SK-N-SH (cell line): ENCODE measurements at regions not wholly inside any gene's neighbourhood (a gene's known extent, or its start where the extent isn't known, plus 50 kb on each side); places are given as distances from the start of the nearest gene placed in this dataset.

Experiments used
- EP300 ChIP-seq, 2 experiments: IDR thresholded peaks; 2 replicates each; pipeline versions ENCODE4 v1.4.0 to v1.6.1; 2012; ENCODE audit warnings: borderline replicate concordance in 1 of 2, low read depth in 1 of 2, low read length in 1 of 2
- GATA2 ChIP-seq: sonication (generic); formaldehyde crosslinking; IDR thresholded peaks from 2 replicates; pipeline ENCODE4 v1.5.0; 2020; ENCODE audit warnings: mild to moderate bottlenecking, missing genetic modification reagents
- RFX5 ChIP-seq: IDR thresholded peaks from 2 replicates; pipeline ENCODE4 v1.6.1; 2012; ENCODE audit warnings: mild to moderate bottlenecking, improper control_type of control experiment, low read length
- TEAD4 ChIP-seq: IDR thresholded peaks from 2 replicates; pipeline ENCODE4 v1.4.0; 2012; ENCODE audit warnings: mild to moderate bottlenecking, borderline replicate concordance; ENCODE audit not compliant: insufficient read depth
- TF ChIP-seq, protein P1 (sequence below): fragments of 200-600 bp; sonication (generic); IDR thresholded peaks from 2 replicates; pipeline ENCODE4 v1.6.1; 2017; ENCODE audit warnings: antibody characterized with exemption, mild to moderate bottlenecking, moderate library complexity
- TF ChIP-seq, protein P2 (sequence below): IDR thresholded peaks from 2 replicates; pipeline ENCODE4 v1.4.0; 2012; ENCODE audit warnings: low read depth, borderline replicate concordance

DNA sequence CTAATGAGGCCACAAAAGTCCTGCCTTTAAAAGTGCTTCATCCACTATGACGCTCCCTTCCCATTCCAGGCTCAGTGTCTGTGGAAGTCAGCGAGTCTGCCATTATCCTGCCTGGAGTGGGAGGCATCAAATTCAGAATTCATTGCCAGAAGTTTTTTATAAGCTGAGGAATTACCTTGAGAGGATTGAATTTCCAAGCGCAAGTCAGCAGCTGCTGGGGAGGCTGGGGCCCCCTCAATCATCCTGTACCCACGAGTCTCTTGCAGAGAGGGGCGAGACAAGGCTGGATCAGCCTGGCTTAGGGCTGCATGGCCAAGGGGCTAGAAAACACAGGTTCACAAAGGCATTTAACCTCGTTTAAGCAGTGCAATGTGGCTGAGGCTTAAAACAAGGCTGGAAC, 170.5 kb upstream of the NOCT start:
- TF ChIP-seq, protein P1, sequence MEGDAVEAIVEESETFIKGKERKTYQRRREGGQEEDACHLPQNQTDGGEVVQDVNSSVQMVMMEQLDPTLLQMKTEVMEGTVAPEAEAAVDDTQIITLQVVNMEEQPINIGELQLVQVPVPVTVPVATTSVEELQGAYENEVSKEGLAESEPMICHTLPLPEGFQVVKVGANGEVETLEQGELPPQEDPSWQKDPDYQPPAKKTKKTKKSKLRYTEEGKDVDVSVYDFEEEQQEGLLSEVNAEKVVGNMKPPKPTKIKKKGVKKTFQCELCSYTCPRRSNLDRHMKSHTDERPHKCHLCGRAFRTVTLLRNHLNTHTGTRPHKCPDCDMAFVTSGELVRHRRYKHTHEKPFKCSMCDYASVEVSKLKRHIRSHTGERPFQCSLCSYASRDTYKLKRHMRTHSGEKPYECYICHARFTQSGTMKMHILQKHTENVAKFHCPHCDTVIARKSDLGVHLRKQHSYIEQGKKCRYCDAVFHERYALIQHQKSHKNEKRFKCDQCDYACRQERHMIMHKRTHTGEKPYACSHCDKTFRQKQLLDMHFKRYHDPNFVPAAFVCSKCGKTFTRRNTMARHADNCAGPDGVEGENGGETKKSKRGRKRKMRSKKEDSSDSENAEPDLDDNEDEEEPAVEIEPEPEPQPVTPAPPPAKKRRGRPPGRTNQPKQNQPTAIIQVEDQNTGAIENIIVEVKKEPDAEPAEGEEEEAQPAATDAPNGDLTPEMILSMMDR, result no peak
- no peak for TF ChIP-seq EP300 (IDR thresholded peaks at IDR 0.05; ENCODE audit: borderline replicate concordance in 1 of 2, low read depth in 1 of 2, low read length in 1 of 2)
- TF ChIP-seq RFX5, result no peak
- TF ChIP-seq, protein P2, sequence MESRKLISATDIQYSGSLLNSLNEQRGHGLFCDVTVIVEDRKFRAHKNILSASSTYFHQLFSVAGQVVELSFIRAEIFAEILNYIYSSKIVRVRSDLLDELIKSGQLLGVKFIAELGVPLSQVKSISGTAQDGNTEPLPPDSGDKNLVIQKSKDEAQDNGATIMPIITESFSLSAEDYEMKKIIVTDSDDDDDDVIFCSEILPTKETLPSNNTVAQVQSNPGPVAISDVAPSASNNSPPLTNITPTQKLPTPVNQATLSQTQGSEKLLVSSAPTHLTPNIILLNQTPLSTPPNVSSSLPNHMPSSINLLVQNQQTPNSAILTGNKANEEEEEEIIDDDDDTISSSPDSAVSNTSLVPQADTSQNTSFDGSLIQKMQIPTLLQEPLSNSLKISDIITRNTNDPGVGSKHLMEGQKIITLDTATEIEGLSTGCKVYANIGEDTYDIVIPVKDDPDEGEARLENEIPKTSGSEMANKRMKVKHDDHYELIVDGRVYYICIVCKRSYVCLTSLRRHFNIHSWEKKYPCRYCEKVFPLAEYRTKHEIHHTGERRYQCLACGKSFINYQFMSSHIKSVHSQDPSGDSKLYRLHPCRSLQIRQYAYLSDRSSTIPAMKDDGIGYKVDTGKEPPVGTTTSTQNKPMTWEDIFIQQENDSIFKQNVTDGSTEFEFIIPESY, result no peak
- no peak for TF ChIP-seq TEAD4
- no peak for TF ChIP-seq GATA2 (CRISPR knock-in tag)
